ENCODE measurements at regions not wholly inside any gene's neighbourhood (a gene's known extent, or its start where the extent isn't known, plus 50 kb on each side); places are given as distances from the start of the nearest gene placed in this dataset.
"Not testable (repeated sequence)": the region's sequence is repeated elsewhere in the genome, so short reads cannot be mapped to it uniquely, and the experiment has no call there.

GRCh38 chr6:14292119-14292518, 174.5 kb downstream of the CD83 start:
- in situ Hi-C loops (cut with MboI; ENCODE audit: low pct_unique_long_range_greater_than_20kb, low sequenced_read_pairs, unreplicated experiment) = no loop called here
- no peak for DNase-seq (ENCODE audit: low spot score)
- TF ChIP-seq CTCF (IDR thresholded peaks at IDR 0.05; ENCODE audit: extremely low read depth, insufficient read depth, missing control alignments) = no peak

GRCh38 chr6:14294270-14294951, 176.8 kb downstream of the CD83 start:
- no peak for TF ChIP-seq CTCF (IDR thresholded peaks at IDR 0.05; ENCODE audit: extremely low read depth, insufficient read depth, missing control alignments)
- DNase-seq (ENCODE audit: low spot score) = no peak
- in situ Hi-C loops (cut with MboI; ENCODE audit: low pct_unique_long_range_greater_than_20kb, low sequenced_read_pairs, unreplicated experiment) = no loop called here

GRCh38 chr6:14296698-14297097, 179.1 kb downstream of the CD83 start:
- in situ Hi-C loops (cut with MboI; ENCODE audit: low pct_unique_long_range_greater_than_20kb, low sequenced_read_pairs, unreplicated experiment); DNase-seq (ENCODE audit: low spot score): not testable (repeated sequence)

- DNase-seq (ENCODE audit: low spot score); in situ Hi-C loops (cut with MboI; ENCODE audit: low pct_unique_long_range_greater_than_20kb, low sequenced_read_pairs, unreplicated experiment): not testable (repeated sequence)
Measured at GRCh38 chr6:14297118-14297517, 179.5 kb downstream of the CD83 start.

GRCh38 chr6:14300189-14300588, 182.6 kb downstream of the CD83 start:
- in situ Hi-C loops (cut with MboI; ENCODE audit: low pct_unique_long_range_greater_than_20kb, low sequenced_read_pairs, unreplicated experiment) = not testable (repeated sequence)

GRCh38 chr6:14300721-14301120, 183.1 kb downstream of the CD83 start:
- in situ Hi-C loops (cut with MboI; ENCODE audit: low pct_unique_long_range_greater_than_20kb, low sequenced_read_pairs, unreplicated experiment) = not testable (repeated sequence)

More at GRCh38 chr6:14300189-14300588, 182.6 kb downstream of the CD83 start:
- not testable (repeated sequence) for DNase-seq (ENCODE audit: low spot score)

GRCh38 chr6:14301477-14301876, 183.9 kb downstream of the CD83 start:
- in situ Hi-C loops (cut with MboI; ENCODE audit: low pct_unique_long_range_greater_than_20kb, low sequenced_read_pairs, unreplicated experiment); DNase-seq (ENCODE audit: low spot score): not testable (repeated sequence)

More at GRCh38 chr6:14300721-14301120, 183.1 kb downstream of the CD83 start:
- not testable (repeated sequence) for DNase-seq (ENCODE audit: low spot score)

- in situ Hi-C loops (cut with MboI; ENCODE audit: low pct_unique_long_range_greater_than_20kb, low sequenced_read_pairs, unreplicated experiment) = no loop called here
- no peak for TF ChIP-seq CTCF (IDR thresholded peaks at IDR 0.05; ENCODE audit: extremely low read depth, insufficient read depth, missing control alignments)
- DNase-seq (ENCODE audit: low spot score) = no peak
Measured at GRCh38 chr6:14305131-14305530, 187.6 kb downstream of the CD83 start.

GRCh38 chr6:14305624-14306023, 188.1 kb downstream of the CD83 start:
- in situ Hi-C loops (cut with MboI; ENCODE audit: low pct_unique_long_range_greater_than_20kb, low sequenced_read_pairs, unreplicated experiment) = no loop called here
- DNase-seq (ENCODE audit: low spot score) = no peak
- TF ChIP-seq CTCF (IDR thresholded peaks at IDR 0.05; ENCODE audit: extremely low read depth, insufficient read depth, missing control alignments) = no peak

Measured in GM13977 (cell line).